GM12873 (cell line): ENCODE measurements at regions not wholly inside any gene's neighbourhood (a gene's known extent, or its start where the extent isn't known, plus 50 kb on each side); places are given as distances from the start of the nearest gene placed in this dataset.

Source experiments
- TF ChIP-seq, protein P1 (sequence below): IDR thresholded peaks from 2 replicates; pipeline ENCODE4 v1.5.1; 2012; ENCODE audit warnings: low read depth, mild to moderate bottlenecking, moderate library complexity, low read length, control low read depth; ENCODE audit not compliant: insufficient read depth; ENCODE audit errors: missing control alignments

DNA sequence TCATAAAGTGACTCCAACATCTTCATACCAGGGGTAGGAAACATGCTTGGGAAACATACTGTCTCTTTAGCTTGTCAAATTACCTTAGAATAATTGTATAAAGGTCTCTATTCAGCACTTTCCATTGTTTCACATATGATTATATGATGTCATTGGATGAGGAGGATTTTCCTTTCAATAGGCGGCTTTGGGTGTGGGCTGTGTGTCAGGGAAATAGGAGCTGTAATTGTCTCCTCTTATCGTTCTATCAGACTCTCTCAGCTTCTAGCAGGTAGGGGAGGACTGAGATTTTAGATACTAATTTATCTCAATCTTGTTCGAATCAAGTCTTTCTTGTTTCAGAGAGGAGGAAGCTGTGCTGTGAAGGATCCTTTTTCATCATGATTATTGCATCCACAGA, 179.4 kb upstream of the OLIG3 start:
- TF ChIP-seq, protein P1, sequence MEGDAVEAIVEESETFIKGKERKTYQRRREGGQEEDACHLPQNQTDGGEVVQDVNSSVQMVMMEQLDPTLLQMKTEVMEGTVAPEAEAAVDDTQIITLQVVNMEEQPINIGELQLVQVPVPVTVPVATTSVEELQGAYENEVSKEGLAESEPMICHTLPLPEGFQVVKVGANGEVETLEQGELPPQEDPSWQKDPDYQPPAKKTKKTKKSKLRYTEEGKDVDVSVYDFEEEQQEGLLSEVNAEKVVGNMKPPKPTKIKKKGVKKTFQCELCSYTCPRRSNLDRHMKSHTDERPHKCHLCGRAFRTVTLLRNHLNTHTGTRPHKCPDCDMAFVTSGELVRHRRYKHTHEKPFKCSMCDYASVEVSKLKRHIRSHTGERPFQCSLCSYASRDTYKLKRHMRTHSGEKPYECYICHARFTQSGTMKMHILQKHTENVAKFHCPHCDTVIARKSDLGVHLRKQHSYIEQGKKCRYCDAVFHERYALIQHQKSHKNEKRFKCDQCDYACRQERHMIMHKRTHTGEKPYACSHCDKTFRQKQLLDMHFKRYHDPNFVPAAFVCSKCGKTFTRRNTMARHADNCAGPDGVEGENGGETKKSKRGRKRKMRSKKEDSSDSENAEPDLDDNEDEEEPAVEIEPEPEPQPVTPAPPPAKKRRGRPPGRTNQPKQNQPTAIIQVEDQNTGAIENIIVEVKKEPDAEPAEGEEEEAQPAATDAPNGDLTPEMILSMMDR = no peak

DNA sequence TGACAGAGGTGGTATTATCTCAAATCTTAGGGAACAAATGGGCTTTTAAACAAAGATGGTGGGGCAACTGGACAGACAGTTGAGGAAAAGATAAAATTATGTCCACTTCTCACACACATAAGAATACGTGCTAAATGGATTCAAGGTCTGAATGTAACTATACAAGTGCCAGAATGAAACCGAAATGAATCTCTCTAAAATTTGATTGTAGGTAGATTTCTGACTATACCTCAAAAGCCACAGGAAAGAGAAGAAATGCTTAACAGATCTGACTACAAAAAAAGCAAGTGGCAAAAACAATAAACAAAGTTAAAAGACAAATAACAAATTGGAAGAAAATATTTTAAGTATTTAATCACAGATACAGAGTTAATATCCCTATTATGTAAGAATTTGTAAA, 182.7 kb upstream of the OLIG3 start:
- TF ChIP-seq, protein P1 = no peak

DNA sequence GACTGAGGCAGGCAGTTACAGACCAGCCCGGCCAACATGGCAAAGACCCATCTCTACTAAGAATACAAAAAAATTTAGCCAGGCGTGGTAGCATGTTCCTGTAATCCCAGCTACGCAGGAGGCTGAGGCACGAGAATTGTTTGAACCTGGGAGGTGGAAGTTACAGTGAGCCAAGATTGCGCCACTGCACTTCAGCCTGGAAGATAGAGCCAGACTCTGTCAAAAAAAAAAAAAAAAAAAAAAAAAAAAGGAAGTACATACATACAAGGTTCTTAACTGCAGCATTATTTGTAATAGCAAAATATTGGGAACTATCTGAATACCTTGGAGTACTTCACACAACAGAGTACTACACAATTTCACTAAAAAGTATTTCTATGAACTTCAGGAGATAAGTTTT, 183.5 kb upstream of the OLIG3 start:
- TF ChIP-seq, protein P1 = no peak

DNA sequence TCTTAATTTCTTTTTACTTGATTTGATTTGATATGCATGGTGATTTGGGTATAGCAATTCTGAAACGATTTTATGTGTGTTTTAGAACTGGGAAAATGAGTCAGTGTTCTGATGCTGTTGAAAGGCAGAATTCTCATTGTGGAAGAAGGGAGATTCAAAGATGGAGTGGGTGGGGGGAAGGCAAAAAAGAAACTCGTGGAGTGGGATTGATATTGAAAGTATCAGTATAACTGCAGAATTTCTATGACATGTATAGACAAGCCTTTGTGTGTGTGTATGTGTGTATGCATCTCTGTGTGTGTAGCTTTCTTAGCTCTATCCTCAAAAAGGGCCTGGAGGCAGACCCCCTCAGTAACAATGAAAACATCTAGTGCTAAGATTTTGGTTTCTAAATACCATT, 184.3 kb upstream of the OLIG3 start:
- TF ChIP-seq, protein P1 = no peak

DNA sequence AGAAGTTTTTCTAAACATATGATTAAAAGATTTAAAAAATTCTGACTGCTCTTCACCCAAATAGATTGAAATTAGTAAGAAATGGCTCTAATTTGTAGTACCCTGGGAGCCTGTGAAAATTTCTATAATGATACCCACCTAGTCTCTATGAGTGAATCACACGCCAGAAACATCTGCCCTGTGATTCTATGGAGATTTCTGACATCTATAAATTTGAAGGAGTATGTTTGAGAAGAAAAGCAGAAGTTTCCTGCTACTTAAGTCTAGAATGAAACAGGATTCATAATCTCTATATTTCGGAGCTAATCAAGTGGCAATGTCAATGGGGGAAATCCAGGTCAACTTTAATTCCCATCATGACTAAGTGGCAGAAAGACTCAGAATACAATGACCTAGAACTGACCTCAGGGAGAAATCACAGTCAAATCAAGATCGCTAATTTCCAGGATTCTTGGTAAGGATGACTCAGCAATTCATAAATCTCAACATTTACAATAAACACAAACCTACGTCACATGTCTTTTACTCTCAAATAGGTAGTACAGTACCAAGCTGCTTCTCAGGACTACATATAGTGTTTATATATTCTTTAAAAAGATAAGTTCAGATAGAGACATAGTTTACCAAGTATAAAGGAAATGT, 186.2 kb upstream of the TNFAIP3 start:
- TF ChIP-seq, protein P1 = no peak

DNA sequence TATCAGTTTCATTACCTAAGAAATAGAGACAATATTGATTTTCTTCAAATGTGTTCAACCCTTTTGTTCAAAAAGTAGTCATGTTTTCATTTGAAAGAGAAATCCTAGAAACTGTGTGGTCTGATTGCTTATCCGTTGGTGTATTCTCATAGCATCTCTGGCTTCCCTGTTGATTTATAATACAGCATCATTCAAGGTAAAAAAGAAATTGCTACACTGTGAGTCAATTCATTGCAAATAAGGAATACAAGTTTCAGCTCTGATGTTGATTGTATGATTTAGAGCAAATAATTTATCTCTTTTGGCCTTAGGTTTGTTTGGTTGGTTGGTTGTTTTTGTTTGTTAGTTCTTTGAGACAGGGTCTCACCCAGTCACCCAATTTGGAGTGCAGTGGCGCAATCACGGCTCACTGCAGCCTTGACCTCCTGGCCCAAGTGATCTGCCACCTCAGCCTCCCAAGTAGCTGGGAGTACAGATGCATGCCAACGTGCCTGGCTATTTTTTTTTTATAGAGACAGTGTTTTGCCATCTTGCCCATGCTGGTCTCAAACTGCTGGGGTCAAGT, 185.5 kb upstream of the TNFAIP3 start:
- TF ChIP-seq, protein P1 = no peak

DNA sequence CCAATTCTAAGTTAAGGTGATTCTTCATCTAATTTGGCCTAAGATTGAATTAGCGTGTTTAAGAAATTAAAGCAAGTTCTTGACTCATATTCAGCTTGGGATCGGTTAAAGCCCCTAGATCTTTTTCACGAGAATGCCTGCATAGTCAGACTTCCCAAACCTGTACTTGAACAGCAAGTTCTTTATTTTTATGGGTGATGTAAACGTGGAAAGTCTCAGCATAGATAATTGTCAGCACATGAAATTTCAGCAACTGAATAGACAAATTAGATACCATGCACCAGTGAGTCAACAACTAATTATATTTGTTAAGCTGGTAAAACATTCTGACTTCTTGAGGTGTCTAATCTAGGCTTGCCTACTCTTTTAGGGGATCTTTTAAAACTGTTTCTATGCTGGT, 183.1 kb upstream of the TNFAIP3 start:
- TF ChIP-seq, protein P1 = no peak
